ENCODE measurements at regions not wholly inside any gene's neighbourhood (a gene's known extent, or its start where the extent isn't known, plus 50 kb on each side); places are given as distances from the start of the nearest gene placed in this dataset.

DNA sequence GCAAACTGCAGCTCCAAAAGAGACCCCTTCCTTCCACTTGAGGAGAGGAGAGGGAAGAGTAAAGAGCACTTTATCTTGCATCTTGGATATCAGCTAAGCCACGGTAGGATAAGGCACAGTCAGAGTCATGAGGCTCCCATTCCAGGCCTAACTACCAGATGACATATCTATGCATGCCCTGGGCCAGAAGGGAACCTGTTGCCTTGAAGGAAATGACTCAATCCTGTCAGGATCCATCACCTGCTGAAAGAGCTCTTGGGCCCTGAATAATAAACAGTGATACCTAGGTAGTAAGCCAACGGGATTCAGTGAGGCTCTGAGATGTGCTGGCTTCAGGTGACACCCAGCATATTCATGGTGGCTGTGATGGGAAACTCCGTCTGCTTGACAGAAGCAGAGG, 118.5 kb upstream of the EPHA3 start:
- TF ChIP-seq, protein P1, sequence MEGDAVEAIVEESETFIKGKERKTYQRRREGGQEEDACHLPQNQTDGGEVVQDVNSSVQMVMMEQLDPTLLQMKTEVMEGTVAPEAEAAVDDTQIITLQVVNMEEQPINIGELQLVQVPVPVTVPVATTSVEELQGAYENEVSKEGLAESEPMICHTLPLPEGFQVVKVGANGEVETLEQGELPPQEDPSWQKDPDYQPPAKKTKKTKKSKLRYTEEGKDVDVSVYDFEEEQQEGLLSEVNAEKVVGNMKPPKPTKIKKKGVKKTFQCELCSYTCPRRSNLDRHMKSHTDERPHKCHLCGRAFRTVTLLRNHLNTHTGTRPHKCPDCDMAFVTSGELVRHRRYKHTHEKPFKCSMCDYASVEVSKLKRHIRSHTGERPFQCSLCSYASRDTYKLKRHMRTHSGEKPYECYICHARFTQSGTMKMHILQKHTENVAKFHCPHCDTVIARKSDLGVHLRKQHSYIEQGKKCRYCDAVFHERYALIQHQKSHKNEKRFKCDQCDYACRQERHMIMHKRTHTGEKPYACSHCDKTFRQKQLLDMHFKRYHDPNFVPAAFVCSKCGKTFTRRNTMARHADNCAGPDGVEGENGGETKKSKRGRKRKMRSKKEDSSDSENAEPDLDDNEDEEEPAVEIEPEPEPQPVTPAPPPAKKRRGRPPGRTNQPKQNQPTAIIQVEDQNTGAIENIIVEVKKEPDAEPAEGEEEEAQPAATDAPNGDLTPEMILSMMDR (IDR thresholded peaks at IDR 0.05; ENCODE audit: low read length) = no peak
- TF ChIP-seq EZH2 (IDR thresholded peaks at IDR 0.05; ENCODE audit: borderline replicate concordance, low read length) = no peak

Measured in OCI-LY1 (cell line).